Cardiac muscle cell (in vitro differentiated cells and primary cell): ENCODE measurements at regions not wholly inside any gene's neighbourhood (a gene's known extent, or its start where the extent isn't known, plus 50 kb on each side); places are given as distances from the start of the nearest gene placed in this dataset.

Experiments
- DNase-seq, 2 donors: peaks; one replicate each; pipeline versions ENCODE4 v3.0.0 to v3.0.0-alpha.2; 2010 to 2017; ENCODE audit warnings: low read depth in 1 of 2, low spot score in 1 of 2
- H3K27ac ChIP-seq: fragments of 200-600 bp; sonication (generic); 2 replicates; pipeline ENCODE4 v1.5.1; 2016
- H3K27me3 ChIP-seq: fragments of 200-600 bp; sonication (generic); 2 replicates; pipeline ENCODE4 v1.6.0; 2016; ENCODE audit warnings: control low read depth
- H3K36me3 ChIP-seq: fragments of 200-600 bp; sonication (generic); 2 replicates; pipeline ENCODE4 v1.5.1; 2016; ENCODE audit warnings: control low read depth
- H3K4me1 ChIP-seq: fragments of 200-600 bp; sonication (generic); 2 replicates; pipeline ENCODE4 v1.8.1; 2017; ENCODE audit warnings: low read depth, mild to moderate bottlenecking, mixed run types
- H3K4me3 ChIP-seq: fragments of 200-600 bp; sonication (generic); 2 replicates; pipeline ENCODE4 v1.5.1; 2016; ENCODE audit warnings: mild to moderate bottlenecking
- H3K9me3 ChIP-seq: fragments of 200-600 bp; sonication (generic); 2 replicates; pipeline ENCODE4 v1.5.1; 2017; ENCODE audit warnings: low read depth, mild to moderate bottlenecking, control low read depth
- TF ChIP-seq, protein P1 (sequence below): IDR thresholded peaks from 2 replicates; pipeline ENCODE4 v1.5.1; 2012; ENCODE audit warnings: low read depth, mild to moderate bottlenecking, low read length

DNA sequence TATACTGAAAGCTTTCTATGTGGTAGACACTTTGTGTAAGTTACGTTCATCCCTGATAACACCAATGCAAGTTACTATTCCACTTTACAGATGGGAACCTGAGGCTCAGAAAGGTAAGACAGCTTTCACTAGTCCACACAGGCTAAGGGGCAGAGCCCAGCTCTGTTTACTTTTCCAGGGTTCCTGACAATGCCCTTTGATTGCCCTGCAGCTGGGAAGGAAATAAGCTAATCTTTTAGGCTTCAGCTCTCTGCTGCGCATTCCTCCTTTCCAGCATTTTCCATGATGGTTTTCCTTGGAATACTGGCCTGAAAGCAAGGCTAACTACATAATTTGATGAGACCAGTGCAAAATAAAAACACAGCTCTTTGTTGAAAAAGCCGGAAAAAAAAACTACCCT lies 185.7 kb upstream of the BTG1 start:
- TF ChIP-seq, protein P1, sequence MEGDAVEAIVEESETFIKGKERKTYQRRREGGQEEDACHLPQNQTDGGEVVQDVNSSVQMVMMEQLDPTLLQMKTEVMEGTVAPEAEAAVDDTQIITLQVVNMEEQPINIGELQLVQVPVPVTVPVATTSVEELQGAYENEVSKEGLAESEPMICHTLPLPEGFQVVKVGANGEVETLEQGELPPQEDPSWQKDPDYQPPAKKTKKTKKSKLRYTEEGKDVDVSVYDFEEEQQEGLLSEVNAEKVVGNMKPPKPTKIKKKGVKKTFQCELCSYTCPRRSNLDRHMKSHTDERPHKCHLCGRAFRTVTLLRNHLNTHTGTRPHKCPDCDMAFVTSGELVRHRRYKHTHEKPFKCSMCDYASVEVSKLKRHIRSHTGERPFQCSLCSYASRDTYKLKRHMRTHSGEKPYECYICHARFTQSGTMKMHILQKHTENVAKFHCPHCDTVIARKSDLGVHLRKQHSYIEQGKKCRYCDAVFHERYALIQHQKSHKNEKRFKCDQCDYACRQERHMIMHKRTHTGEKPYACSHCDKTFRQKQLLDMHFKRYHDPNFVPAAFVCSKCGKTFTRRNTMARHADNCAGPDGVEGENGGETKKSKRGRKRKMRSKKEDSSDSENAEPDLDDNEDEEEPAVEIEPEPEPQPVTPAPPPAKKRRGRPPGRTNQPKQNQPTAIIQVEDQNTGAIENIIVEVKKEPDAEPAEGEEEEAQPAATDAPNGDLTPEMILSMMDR = no peak
- Histone ChIP-seq H3K27me3 (no peaks in the 10 kb centered on the region), H3K4me3 (no peak overlapping the region), H3K27ac (no peak overlapping the region), H3K36me3 (no peaks in the 10 kb centered on the region), H3K4me1 (no peaks in the 10 kb centered on the region), H3K9me3 (no peaks in the 10 kb centered on the region)
- DNase-seq = no peak

DNA sequence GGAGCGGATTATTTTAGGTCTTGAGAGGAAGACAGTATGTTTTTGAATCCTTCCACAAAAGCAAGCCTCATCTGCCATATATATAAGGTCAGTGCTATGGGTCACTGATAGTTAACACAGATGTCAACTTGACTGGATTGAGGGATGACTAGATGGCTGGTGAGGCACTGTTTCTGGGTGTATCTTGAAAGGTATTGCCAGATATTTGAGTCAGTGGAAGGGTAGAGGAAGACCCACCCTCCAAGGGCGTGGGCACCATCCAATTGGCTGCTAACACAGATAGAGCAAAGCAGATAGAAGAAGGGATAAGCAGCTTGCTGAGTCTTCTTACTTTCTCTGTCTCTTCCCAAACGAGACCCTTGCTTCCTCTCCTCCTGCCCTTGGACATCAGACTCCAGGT lies 185.0 kb upstream of the BTG1 start:
- H3K4me1 ChIP-seq = no peaks in the 10 kb centered on the region
- DNase-seq = no peak
- no peaks in the 10 kb centered on the region for H3K27me3 ChIP-seq
- H3K27ac ChIP-seq = no peak overlapping the region
- H3K9me3 ChIP-seq = no peaks in the 10 kb centered on the region
- TF ChIP-seq, protein P1 = no peak
- H3K36me3 ChIP-seq = no peaks in the 10 kb centered on the region
- H3K4me3 ChIP-seq = no peak overlapping the region

DNA sequence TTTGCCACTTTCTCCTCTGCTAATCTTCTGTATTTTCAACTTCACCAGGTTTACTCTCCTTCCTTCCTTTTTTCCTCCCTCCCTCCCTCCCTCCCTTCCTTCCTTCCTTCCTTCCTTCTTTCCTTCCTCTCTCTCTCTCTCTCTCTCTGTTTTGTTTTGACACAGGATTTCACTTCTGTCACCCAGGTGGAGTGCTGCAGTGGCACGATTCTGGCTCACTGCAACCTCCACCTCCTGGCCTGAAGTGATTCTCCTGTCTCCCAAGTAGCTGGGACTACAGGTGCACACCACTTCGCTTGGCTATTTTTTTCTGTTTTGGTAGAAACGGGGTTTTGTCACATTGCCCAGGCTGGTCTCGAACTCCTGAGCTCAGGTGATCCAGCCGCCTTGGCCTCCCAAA lies 181.2 kb upstream of the BTG1 start:
- Histone ChIP-seq H3K9me3 (no peaks in the 10 kb centered on the region), H3K4me1 (no peaks in the 10 kb centered on the region), H3K27ac (no peak overlapping the region), H3K27me3 (no peaks in the 10 kb centered on the region), H3K4me3 (no peak overlapping the region), H3K36me3 (no peaks in the 10 kb centered on the region)
- TF ChIP-seq, protein P1 = no peak
- no peak for DNase-seq

DNA sequence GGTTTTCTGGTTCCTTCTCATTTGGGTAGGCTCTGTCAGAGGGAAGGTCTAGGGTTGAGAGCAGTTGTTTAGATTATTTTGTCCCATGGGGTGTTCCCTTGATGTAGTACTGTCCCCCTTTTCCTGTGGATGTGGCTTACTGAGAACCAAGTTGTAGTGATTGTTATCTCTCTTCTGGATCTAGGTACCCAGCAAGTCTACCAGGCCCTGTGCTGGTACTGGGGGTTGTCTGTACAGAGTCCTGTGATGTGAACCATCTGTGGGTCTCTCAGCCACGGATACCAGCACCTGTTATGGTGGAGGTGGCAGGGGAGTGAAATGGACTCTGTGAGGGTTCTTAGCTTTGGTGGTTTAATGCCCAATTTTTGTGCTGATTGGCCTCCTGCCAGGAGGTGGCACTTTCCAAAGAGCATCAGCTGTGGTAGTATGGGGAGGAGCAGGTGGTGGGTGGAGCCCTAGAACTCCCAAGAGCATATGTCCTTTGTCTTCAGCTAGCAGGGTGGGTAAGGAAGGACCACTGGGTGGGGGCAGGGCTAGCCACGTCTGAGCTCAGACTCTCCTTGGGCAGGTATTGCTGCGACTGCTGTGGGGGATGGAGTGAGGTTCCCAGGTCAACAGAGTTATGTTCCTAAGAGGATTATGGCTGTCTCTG lies 179.3 kb upstream of the BTG1 start:
- no peak overlapping the region for H3K4me3 ChIP-seq

DNA sequence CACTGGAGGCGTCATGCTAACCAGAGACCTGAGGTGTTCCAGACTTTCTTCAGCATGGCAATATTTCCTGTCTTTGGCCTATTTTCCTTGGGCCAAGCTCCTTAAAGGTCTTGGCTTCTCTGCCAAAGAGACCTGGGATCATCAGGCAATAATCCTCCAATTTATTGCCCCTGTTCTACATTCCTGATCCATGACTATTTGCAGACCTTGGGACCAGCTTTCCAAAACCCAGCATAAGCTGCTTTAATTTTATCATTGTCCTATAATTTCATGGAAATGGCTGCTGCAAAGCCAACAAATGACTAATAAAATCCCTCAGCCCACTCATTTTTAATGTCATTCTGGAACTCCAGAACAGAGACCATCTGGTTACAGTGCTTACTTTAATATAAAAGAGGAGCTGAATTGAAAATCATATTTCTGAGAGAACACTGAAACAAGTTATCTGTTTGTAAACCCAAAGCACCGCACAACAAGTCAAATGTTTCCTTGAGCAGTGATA lies 166.9 kb upstream of the BTG1 start:
- Histone ChIP-seq H3K4me1 (no peaks in the 10 kb centered on the region), H3K4me3 (no peak overlapping the region), H3K9me3 (no peaks in the 10 kb centered on the region), H3K36me3 (no peaks in the 10 kb centered on the region), H3K27me3 (no peaks in the 10 kb centered on the region), H3K27ac (no peak overlapping the region)
- TF ChIP-seq, protein P1 = no peak
- no peak for DNase-seq

More for the DNA sequence above, 179.3 kb upstream of the BTG1 start:
- no peak for DNase-seq
- Histone ChIP-seq H3K4me1 (no peaks in the 10 kb centered on the region), H3K9me3 (no peaks in the 10 kb centered on the region), H3K27me3 (no peaks in the 10 kb centered on the region), H3K36me3 (no peaks in the 10 kb centered on the region), H3K27ac (no peak overlapping the region)
- TF ChIP-seq, protein P1 = no peak
